ENCODE measurements at regions not wholly inside any gene's neighbourhood (a gene's known extent, or its start where the extent isn't known, plus 50 kb on each side); places are given as distances from the start of the nearest gene placed in this dataset.
"Not testable (repeated sequence)": the region's sequence is repeated elsewhere in the genome, so short reads cannot be mapped to it uniquely, and the experiment has no call there.

DNA sequence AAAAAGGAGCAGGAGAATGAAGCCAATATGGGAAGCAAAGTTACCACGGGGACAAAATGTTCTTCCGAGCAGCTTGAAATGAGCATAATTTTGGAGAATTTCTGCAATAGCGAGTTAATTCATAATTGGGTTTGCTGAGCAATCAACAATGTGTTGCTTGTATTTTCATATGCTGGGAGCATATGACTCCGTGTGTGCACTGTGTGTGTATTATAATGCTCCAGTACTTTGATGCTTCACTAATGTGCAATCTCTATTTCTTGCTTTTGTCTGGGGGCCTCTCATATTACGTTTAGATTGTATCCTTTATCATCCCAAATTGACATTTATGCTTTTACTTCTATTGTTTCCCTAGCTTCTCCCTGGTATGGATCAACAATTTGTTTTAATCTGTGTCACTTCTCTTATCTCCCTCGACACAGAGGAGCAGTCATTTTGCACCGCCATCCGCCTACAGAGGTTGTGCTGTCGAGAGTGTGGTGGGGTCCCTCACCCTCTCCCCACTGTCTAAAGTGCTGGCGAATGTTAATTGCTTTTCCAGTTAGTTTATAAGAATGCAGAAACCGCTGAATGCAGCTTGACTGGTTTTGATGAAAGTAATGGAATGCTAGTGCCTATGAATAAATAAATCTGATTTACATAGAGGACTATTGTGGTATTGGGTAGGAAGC, 372.5 kb upstream of the WWC1 start:
- no peak overlapping the region for H3K4me3 ChIP-seq (ENCODE audit: low read depth, low read length)

DNA sequence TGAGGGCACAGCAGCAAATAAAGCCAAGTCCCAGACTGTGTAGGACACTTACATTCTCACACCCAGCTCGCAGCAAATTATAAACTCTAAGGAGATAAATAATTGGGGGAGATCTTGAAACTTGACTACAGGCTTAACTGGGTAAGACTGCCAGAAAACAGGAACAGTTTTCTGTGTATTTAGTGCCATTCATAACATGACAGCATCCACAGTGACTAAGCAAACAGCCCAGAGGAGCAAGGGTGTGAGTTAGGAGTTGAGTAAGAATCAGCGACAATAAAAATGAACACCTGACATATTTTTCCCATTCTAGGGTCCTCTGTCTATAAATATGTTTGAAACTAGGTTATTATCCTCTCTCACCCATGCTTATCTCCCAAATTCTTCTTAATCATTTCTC, 370.9 kb upstream of the WWC1 start:
- no peak overlapping the region for H3K4me3 ChIP-seq (ENCODE audit: low read depth, low read length)

DNA sequence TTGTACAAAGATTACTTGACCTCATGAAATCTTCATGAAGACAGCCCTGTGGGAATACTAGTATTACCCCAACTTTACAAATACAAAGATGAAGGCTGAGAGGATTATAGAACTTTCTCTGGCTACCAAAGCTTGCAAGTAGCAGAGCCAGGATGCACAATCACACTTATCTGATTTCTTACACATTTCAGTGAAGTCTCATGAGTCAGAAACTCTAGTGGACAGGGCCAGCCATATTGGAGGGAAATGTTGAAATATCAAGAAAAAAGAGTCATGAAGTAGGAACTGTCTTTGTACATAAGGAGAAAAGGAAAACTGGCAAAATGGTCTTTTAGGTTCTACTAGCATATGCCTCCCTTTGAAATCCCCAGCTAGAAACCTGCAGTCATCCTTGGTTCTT, 369.6 kb upstream of the WWC1 start:
- H3K4me3 ChIP-seq (ENCODE audit: low read depth, low read length), result no peak overlapping the region

DNA sequence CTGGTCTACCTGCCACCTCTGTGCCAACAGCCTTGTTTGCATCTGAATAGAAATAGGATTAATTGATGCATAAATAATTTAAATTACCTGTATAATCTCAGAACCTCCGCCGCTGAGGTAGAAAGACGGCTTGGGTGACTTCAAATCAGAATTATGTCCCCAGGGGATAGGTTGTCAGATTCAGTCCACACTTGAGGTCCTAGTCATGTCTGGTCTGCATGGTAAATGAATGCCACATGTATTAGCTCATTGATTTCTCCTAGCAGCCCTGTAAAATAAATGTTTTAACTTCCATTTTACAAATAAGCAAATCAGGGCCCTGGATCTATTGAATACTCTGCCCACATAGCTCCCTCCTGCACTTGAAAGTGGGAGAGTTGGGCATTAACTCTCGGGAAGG, 368.0 kb upstream of the WWC1 start:
- H3K4me3 ChIP-seq (ENCODE audit: low read depth, low read length), result no peak overlapping the region

DNA sequence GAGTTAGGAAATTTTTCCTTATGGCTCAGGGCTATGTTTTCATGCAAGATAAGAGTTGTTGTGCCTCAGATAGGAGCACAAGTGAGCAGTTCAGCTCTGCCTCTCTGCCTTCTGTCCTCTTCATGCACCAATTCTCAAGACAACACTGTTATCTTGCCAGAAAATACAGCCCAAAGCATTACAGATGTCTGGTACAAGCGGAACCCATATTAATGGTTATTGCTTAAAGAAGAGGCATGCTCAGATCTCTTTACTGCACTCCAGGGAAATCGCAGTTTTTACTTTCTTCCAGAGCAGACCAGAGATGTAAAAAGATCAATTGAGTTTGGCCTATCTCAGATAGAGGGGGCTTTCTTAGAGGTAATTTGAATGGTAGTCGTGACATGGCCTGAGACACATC, 361.6 kb upstream of the WWC1 start:
- no peak overlapping the region for H3K4me3 ChIP-seq (ENCODE audit: low read depth, low read length)

DNA sequence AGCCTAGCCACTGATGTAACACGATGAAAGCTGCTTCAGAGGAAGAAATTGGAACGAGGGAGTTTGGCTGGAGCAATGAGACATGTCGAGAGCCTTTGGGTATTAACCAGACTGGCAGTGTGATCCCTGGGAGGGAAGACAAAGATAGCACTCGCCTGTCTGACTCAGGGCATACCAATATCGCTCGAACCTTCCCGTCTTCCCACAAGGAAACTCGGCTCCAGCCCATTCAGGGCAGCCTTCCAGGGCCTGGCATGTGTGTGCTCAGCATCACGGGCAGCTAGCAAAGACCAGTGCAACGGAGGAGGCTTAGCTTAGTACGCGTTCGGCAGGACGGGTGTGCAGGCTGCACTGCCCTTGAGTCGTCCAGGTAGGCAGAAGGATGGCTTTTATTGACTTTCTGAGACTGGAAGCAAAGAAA, 356.9 kb upstream of the WWC1 start:
- H3K4me3 ChIP-seq (ENCODE audit: low read depth, low read length), result no peak overlapping the region

DNA sequence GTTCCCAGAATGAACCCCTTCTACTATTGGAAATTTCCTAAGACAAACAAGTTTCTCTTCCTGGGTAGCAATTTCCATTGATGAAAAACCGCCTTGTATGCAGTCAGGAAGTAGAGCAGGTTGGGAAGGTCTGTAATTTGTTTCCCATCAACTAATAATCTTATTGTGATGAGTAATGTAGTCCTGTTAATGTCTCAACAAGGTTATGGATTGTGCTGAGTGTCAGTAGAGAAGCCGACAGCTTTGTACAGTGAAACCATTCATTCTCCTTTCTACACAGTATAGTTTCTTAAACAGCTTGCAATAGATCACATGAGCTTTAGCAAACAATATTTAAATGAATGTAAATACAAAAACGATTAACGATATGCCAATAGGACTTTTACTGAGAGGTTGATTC, 355.4 kb upstream of the WWC1 start:
- H3K4me3 ChIP-seq (ENCODE audit: low read depth, low read length), result no peak overlapping the region

DNA sequence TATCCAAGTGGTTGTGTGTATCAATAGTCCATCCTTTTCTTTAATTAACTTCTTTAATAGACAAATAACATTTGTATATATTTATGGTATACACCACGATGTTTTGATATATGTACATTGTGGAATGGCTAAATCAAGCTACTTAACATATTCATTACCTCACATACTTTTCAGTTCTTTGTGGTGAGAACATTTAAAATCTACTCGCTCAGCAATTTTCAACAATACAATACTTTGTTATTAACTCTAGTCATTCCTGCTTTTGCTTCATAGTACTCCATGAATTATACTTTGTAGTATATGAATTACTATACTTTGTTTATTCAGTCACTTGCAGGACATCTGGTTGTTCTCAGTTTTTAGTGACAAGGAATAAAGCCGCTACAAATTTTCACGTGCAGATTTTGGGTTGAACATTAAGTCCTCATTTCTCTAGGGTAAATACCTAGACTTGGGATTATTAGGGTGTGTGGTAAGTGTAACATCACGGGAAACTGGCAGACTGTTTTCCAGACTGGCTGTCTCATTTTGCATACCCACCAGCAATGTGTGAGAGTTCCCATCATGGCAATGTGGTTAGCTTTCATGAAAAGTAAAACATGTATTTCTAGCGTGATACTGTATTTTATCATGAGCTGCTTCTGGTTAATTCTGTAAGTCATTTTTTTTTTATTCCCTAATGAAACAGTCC, 354.4 kb upstream of the WWC1 start:
- no peak overlapping the region for H3K4me3 ChIP-seq (ENCODE audit: low read depth, low read length)

DNA sequence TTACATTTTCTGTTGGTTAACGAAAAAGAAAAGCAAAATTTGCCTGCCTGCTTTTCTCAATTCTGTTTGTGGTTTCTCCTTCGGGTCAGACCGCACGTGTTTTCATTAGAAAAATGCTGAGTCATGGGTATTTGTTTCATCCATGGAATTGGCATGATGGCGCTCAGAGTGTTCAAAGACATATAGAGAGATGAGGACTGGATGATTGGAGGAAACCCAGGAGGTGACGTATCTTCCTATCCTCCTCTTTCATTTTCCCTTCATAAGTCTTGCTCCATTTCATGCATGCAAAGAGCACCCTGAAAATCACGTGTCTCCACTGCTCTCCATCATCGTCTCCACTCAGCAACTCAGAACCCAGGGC, 353.8 kb upstream of the WWC1 start:
- no peak overlapping the region for H3K4me3 ChIP-seq (ENCODE audit: low read depth, low read length)

DNA sequence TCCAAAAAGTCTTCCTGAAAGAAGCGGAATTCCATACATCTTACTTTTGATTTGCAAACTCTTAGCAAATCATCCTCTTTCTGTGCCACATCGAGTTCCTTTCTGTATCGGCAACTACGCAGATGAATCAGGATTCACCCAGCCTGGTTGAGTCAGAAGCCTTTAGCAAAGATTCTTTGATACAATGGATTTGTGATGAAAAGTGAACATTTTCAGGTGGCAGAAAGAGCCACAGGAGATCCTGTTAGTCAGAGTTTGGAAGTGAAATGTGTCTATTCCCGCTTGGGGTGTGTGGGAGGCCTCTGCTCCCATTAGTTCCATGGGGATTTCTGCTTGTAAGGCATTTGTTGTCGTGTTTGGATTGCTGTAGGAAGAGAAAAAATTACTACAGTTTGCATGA, 351.8 kb upstream of the WWC1 start:
- H3K4me3 ChIP-seq (ENCODE audit: low read depth, low read length), result no peak overlapping the region

DNA sequence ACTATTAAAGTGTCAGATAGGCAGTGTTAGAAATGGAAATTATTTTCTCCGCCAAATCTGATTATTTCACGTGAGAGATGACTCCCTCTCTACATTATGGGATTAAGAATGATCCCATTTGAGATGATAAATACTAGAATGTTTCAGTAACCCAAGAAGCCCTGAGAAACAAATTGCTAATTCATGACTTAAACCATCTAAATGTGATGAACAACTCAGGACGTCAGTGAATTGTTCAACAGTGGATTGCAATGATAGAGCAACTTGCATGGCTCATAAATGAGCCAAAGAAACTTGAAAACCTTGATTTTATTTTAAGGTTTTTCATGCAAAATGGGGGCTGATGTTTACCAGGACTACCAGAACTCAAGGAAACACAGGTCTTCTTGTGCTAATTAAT, 350.5 kb upstream of the WWC1 start:
- no peak overlapping the region for H3K4me3 ChIP-seq (ENCODE audit: low read depth, low read length)

DNA sequence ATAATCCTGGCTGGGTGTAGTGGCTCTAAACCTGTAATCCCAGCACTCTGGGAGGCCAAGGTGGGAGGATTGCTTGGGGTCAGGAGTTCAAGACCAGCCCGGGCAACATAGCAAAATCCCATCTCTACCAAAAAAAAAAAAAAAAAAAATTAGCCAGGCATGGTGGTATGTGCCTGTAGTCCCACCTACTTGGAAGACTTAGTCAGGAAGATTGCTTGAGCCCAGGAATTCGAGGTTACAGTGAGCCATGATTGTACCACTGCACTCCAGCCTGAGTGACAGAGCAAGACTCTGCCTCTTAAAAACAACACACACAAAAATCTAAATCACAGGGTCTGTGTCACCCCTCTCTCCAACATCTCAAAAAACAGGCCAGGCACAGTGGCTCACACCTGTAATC, 349.9 kb upstream of the WWC1 start:
- not testable (repeated sequence) for H3K4me3 ChIP-seq (ENCODE audit: low read depth, low read length)

DNA sequence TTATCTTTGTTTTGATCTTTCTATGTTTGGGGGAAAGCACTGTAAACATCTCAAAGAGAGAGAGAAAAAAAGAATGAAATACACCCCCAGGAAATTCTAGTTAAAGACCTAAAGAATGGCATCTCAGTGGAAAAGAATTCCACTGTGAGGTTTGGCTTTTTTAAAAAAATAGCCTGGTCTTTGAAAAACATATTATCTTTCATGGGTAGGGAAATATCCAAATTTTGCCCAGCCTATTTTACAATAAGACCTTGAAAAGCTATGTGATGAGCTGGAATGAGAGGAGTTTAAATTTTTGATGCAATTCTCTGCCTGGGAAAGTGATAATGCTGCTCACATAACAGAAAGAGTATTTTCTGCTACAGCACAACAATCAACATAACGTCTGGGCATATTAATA, 348.1 kb upstream of the WWC1 start:
- H3K4me3 ChIP-seq (ENCODE audit: low read depth, low read length), result no peak overlapping the region

DNA sequence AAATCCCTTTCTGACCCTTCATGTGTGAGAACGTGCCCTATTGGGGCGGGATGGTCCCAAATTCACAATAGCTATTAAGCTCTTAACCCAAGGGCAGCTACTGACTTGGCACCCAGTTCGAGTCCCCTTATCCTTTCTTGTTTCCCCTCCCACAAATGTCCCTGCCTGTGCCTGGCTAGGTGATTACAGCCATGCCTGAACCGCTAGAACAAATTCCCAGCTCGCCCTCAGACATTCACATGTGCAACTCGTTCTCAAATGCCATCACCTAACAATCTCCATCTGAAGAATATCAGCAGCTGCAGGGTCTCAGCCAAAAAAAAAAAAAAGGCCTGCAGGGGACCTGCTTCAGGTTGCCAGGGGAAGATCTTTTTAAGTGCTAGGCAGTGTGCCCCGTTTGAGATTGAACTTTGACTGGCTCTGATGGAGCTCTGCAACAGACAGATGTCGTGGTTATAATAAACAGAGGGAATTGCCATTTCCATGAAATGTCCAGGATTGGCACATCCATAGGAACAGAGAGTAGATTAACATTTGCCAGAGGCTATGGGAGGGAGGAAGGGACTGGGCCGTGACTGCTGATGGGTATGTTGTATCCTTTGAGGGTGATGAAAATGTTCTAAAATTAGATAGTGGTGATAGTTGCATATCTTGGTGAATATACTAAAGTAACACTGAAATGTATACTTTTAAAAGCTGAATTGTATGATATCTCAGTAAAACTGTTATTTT, 347.2 kb upstream of the WWC1 start:
- H3K4me3 ChIP-seq (ENCODE audit: low read depth, low read length), result no peak overlapping the region

DNA sequence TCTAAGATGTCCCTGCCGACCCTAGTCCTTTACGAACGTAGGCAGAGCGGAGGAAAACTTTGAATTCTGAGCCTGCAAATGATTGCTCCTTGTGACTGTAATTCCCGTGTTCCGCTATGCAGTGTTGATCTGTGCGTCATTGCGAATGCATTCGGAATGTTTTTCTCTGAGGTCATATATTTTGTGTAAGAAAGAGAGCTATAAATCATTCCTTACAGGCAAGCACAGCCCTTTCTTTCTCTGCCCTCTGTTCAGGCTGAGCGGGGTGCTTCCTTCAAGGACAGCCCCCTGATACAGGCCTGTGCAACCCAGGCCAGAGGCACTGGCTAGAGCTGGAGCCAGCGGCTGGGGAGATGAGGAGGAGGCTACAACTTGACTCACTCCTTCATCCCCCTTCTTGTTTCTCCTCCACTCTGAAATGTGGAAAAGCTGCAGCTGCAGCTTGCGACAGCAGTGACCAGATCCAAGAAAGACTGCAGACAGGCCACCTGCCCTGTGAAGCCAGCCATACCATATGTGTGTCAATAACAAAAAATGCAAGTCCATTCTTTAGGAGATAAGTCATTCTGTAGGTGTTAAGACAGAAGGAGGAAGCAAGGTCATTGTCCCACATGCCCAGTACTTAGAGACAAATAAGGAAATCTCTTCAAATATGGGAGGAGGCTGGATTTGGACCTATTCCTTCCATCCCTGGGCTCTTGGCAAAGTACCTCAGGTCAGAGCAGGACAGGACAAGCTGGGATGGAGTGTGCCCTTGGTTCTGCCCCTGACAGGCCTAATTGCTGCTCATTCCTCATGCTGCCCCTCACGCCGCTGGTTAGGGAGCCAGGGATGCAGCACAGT, 345.7 kb upstream of the WWC1 start:
- no peak overlapping the region for H3K4me3 ChIP-seq (ENCODE audit: low read depth, low read length)

DNA sequence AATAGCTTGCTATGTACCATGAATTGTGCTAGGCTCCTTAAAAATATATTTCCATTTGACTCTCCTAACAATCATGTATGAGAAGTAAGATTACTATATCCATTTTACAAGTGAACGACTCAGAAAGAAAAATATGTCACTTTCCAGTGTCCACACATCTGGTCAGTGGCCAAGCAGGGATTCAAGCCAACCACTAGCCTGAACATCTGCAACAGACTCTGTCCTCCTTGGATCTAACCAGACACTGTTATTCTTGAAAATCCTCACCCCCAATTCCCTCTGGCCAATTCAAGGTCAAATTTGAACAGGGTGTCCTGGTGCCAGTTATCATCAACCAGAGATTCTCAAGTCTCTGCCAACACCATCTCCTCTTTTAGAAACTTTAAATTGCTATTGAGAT, 344.1 kb upstream of the WWC1 start:
- no peak overlapping the region for H3K4me3 ChIP-seq (ENCODE audit: low read depth, low read length)

DNA sequence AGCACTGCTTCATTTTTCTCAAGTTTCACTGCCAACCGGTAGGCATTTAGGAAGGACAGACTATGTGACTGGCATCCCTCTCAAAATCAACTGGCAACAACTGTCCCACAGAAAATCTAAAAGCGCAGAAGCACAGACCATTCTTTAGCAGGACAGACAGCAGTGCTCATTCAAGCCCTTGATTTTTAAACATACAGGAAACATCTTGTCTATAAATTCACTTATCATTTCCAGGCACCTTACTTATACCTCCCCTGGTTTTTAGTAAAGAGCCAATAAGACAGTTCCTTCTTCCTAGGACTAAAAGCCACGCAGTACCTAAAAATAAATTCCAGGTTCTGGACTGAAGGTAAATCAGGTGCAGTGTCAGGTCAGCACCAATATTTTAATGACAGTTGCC, 343.2 kb upstream of the WWC1 start:
- H3K4me3 ChIP-seq (ENCODE audit: low read depth, low read length), result no peak overlapping the region

DNA sequence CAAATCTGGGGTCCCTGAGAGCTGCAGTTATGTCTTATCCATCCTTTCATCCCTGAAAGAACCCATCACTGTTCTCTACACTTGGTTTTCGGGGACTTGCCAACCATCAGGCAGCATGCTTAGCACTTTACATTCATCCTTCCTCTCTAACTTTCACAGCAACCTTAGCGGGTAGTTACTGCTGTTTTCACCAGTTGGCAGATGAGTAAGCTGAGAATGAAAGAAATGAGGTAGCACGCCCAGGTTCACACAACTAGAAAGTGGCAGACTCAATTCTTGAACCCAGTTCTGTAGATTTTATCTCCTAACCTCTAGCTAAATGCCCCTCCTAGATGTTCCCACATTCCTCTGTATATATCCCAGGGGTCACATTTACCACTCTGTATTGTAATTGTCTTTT, 342.0 kb upstream of the WWC1 start:
- no peak overlapping the region for H3K4me3 ChIP-seq (ENCODE audit: low read depth, low read length)

DNA sequence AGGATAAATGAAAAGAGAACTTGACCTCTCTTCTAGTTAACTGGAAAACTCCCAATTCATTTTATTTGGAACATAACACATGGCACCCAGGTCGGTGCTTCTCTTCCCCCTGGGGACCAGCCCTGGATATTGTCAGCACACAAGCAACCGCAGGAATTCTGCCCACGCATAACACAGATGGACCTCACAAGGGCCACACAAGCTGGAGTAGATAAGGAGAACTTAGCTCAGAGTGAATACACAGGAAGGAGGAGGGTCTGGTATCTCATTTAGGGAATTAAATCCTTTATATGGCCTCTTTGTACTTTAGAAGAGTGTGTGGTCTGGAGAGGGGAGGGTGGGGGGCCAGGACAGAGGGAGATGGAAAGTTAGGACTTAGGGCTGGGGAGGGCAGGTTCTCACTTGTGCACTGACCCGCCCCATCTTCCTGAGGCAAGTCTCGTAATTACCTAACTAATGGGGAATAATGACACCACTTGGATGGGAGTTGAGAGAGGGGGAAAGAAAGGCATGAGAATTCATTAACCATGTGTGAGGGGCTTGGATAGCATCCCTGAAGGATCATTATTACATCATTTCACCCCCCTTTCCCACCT, 341.2 kb upstream of the WWC1 start:
- H3K4me3 ChIP-seq (ENCODE audit: low read depth, low read length), result no peak overlapping the region

DNA sequence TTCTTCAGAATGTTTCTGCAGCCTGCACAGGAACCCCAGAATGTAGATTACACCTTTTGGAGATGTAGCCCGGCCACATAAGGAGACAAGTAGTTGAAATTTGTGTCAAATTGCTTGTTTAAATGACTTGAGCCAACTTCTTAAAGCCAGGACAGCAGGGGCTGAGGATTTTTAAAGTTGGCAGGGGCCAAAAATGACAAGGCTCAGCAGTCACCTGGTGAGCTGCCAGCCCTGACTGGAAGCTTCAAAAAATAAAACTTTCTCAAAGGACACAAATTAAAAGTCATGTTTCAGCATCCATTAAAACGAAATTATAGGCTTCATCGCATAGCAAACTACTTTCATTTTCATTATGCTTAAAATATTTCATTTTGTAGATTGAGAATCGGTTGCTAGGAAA, 340.3 kb upstream of the WWC1 start:
- no peak overlapping the region for H3K4me3 ChIP-seq (ENCODE audit: low read depth, low read length)

Measured in iPS-11a (cell line).